Stimulated activated CD4-positive, alpha-beta T cell treated with anti-CD3 and anti-CD28 coated beads, TNF-alpha, amount 100 ng/mL, for 24 hours (primary cell): ENCODE measurements at regions not wholly inside any gene's neighbourhood (a gene's known extent, or its start where the extent isn't known, plus 50 kb on each side); places are given as distances from the start of the nearest gene placed in this dataset.
A peak's percentile ranks its signal among the peaks of the same experiment; 100 is the strongest.
"Not testable (repeated sequence)": the region's sequence is repeated elsewhere in the genome, so short reads cannot be mapped to it uniquely, and the experiment has no call there.

Experiments
- DNase-seq, 3 experiments: peaks; one replicate each; pipeline ENCODE4 v3.0.0-alpha.2; 2020; ENCODE audit warnings: low read depth in 3 of 3

DNA sequence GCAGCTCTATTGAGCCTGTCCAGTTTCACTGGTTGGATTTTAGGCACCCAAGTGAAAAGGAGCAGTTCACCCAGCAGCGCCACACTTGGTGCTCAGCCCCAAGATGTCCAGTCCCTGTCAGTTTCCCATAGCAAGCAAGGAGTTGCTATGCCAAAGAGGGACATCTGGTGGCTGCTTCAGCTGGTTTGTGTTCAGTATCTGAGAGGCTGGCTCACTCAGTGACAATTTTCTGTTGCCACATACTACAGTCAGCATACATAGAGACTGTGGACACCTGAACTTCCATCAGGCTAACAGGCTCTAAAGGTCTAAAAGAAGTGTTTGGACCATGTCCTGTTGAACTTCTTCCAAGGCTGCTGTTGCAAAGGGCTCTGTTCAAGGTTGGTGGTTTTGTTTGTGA, 453.9 kb downstream of the RPIA start:
- DNase-seq, result not testable (repeated sequence)

DNA sequence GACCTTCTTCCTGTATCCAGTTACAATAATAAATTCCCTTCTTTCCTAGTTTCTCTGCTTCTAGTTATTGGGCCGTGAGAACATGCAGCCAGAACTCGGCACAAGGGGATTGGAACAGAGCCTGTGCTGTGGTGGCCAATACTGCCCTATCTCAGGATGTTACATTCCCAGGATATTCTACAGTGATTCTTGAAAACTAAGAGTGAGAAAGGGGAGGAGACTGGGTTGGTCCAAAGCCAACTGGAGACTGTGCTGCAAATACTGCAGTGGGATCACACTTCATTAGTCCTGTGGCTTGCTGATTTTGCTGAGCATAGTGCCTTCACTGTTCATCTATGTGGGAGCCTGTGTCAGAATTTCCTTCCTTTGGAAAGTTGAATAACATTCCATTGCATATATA, 456.8 kb downstream of the RPIA start:
- not testable (repeated sequence) for DNase-seq

DNA sequence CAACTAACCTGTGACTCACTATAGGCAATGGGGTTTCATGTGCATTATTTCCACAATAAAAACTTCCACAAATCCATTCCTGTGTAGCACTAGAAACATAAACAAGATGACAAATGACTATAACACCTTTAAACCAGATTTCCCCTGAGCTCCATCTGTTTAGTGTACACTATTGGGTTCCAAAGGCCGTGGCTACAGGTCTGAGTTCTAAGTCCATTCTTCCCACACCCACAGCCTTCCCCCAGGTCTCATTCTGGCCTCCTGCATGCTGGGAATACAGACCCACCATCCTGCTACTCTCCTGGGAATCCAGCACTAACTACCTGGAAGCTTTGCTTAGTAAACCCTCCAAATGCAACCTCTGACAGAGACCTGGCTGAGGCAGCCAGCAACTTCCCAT, 460.2 kb downstream of the RPIA start:
- DNase-seq, result not testable (repeated sequence)

DNA sequence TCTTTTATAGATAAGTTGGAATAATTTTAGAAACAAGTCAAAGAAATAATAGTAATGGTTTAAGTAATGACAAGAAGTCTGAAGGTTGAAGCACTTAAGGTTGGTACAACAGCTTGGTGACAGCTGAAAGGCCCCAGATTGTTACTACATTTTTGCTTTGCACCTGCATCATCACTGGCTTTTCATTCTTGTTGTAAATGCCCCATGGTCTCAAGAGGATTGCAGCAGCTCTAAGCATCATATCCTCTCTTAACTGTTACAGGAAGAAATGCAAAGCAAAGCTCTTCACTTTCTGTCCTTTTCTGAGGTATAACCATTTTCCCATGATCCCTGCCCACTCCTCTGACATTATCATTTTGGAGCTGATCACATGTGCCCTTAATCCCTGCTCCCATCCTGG, 461.0 kb downstream of the RPIA start:
- DNase-seq, result not testable (repeated sequence)

DNA sequence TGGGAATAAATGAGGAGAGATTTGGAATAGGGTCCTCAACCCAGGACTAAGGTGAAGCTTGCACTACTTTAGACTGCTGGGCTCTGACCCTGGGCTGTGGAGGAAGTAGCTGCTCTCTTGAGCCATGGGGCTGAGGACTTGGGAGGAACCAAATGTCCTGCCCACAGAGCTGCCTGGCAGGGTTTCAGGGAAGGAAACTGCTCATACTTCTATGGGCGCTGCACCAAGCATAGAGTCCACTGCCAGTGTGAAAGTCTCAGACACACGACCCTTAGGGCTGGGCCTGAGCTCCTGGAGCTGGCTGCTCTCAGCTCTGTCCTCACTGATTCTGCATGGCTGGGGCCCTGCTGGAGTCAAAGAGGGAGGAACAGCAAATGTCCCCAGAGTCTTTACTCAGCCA, 461.7 kb downstream of the RPIA start:
- not testable (repeated sequence) for DNase-seq

DNA sequence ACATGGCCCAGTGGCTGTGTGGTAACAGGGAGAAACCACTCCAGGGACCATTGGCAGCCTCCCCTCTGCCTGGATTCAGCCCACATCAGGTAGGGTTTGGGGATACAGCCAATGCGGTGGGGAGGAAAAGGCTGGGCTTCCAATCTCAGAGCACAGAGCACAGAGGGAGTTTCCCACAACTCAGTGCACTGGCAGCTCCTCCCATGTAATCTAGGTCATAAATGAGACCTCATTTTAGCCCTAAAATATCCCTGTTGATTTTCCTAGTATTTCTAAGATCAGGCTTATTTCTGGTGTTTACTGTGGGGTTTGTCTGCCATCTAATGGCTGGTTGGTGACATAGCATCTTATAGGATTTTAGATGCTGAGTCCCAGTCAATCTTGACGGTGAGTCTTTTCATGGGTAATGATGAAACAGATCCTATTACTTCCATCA, 462.8 kb downstream of the RPIA start:
- not testable (repeated sequence) for DNase-seq

DNA sequence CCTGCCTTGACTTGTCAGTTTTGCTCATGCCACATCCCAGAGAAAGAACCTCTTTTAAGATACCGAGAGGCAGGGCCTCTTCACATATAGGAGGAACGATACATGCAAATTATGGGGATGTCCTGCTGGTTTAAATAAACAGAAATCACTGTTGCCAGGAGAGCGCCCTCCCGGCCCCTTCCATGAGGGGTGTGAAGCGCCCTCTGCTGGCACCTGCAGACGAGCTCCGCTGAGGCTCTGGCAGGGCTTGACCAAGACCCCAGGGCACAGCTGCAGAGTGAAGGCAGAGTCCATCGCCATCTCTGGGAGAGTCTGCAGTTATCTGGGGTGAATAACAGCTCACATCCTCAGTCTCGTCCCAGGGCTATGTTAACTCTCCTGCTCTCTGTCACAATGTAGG, 468.8 kb downstream of the RPIA start:
- not testable (repeated sequence) for DNase-seq

DNA sequence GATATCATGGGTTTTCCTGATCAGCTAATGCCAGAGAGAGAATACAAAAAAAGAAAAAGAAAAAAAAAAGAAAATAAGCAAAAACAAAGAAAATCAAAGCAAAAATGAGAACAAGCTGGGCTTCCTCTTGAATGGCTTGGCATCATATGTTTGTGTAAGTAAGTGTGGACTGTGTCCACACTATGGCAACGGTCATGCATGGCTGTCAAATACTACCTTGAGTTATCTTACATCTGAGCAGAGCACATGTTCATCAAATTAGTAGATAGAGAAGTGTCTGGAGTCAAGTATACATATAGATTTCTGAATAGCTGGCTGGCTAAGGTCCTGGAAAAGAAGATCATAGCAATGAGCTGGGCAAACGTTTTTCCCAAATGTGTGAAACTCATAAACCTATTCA, 470.2 kb downstream of the RPIA start:
- not testable (repeated sequence) for DNase-seq

DNA sequence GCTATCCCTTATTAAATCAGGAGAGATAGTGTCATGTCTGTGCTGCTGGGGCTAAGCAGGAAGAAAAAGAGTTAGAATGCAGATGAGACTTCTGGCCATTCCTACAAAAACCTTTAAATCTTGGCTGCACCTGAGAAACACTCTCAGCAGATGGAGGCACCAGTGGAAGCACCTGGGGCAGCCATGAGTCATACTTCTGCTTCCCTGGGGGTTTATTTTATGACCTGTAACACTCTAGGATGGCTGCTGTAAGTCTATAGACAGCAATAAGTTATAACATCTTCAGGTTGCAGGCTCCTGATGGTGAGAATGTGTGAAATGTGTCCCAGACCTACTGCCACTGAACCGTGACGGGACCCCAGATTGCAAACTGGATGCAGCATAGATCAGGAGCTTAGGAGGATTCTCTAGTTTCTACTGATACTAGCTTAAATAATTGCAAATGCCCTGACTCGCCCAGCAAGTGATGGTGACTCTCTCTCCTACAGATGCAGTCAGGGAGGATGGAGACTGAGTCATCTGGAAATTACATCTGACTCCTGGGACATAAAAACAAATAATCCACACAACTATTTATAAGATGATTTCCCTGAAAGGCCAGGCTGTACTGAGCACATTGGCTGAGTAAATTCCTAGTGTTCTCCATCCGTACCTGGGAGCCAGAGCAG, 479.2 kb downstream of the RPIA start:
- DNase-seq, result not testable (repeated sequence)

DNA sequence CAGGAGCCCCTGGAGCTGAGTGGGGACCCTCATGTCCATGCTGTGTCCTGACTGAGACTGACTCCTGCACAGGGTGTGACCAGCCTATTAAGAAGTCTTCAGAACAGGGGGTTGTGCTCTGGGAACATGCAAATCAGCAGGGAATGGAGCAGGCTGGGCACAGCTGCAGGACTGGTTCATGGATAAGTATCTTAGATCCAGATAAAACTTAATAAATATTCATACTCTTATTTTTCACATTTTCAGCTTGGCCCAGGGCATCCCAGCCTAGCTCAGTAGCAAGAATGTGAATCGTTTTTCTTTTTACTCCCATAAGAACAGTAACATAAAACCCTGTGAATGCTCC, 479.7 kb downstream of the RPIA start:
- DNase-seq, result not testable (repeated sequence)

DNA sequence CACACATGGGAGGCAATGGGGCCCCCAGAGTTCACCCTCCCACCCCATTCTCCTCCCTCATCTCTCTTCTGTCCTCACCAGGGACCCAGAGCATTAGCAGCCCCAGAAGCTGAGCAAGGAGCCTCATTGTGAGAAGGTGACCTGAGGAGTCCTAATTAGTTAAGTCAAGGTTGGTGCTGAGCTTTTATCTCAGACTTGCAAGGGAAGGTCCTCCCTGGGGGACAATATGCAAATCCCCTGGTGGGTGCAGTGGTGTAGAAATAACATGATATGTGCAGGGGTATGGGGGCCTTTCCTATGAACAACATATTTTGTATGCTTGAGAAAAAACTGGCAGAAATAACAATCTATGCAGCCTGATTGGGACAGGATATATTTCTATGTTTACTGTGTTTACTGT, 485.5 kb downstream of the RPIA start:
- not testable (repeated sequence) for DNase-seq

DNA sequence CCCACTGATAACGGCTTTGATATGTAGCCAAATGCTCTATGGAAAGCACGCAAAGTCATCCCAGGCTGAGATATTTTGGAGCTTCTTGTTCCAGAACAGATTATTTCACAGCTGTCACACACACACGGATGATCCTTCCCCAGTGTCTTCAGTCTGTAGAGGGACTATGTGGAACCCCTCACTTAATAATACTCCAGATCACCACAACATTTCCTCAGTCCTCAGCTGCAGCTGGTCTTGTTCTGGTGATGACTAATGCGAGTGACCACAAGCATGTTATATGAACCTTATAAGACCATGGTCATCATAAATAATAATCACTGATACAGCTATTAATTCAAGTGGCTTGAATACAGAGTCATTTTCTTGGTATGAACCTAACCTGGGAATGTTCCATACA, 490.7 kb downstream of the RPIA start:
- DNase-seq, result not testable (repeated sequence)

DNA sequence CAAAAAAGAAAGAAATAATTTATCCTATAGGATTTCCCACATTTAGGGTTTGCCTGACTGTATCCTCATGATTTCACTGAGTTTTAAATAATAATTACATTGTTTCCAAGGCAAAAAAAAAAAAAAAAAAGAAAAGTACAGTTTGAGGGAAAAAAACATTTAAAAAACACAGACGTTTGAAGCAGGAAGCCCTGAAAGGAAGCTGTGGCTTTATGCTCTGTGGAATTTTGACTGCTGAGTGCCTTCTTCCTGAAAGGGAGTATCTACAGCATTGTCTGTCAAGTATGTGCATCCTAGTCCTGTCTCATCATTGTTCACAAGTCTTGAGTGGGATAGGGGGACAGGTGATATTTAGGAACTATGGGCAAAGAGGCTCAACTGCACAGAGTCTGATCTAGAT, 493.3 kb downstream of the RPIA start:
- DNase-seq, result not testable (repeated sequence)

DNA sequence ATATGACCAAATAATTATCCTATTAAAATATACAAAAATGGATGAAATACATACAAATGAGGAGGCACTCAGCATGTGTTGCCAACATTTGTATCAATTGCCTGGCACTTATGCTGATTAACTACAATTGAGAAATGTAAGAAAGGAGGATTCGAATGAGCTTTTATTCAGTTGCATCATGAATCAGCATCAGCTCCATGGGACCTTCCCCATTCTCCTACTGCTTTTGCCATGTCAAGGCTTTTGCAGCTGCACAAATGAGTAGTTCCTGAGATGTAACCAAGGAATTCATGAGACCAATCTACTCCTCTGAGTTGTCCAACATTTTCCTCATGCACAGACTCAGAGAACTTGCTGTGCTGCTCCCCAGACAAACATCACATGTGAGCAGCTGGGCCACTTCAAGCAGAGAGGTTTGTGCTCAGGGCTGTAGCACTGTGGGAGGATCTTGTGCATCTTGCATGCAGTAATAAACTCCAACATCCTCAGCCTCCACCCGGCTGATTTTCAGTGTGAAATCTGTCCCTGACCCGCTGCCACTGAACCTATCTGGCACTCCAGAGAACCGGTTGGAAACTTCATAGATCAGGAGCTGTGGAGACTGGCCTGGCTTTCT, 504.3 kb downstream of the RPIA start:
- not testable (repeated sequence) for DNase-seq

DNA sequence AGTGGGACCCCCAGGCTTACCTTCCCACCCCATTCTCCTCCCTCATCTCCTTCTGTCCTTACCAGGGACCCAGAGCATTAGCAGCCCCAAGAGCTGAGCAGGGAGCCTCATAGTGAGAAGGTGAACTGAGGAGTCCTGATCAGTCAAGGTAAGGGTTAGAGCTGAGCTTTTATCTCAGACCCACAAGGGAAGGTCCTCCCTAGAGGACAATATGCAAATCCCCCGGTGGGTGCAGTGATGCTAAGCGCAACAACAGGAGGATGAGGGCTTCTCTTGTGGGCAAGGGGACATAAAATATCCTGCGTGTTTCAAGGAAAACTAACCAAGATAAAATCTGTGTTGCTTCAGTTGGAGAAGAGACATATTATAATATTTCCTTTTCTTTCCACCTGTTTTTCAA, 505.2 kb downstream of the RPIA start:
- not testable (repeated sequence) for DNase-seq

DNA sequence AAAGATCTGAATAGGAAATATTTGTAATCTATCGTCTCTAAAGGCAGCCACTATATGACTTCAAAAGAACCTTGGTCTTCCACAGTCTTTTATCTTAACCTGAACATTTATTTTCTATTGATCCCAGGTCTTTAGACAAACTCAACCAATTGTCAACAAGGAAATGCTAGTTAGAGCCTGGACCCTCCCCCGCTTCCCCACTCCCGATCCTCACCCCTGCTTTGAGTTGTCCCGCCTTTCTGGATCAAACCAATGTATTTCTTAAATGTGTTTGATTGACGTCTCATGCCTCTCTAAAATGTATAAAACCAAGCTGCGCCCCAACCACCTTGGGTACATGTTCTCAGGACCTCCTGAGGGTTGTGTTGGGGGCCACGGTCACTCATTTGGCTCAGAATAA, 506.6 kb downstream of the RPIA start:
- DNase-seq, result not testable (repeated sequence)

DNA sequence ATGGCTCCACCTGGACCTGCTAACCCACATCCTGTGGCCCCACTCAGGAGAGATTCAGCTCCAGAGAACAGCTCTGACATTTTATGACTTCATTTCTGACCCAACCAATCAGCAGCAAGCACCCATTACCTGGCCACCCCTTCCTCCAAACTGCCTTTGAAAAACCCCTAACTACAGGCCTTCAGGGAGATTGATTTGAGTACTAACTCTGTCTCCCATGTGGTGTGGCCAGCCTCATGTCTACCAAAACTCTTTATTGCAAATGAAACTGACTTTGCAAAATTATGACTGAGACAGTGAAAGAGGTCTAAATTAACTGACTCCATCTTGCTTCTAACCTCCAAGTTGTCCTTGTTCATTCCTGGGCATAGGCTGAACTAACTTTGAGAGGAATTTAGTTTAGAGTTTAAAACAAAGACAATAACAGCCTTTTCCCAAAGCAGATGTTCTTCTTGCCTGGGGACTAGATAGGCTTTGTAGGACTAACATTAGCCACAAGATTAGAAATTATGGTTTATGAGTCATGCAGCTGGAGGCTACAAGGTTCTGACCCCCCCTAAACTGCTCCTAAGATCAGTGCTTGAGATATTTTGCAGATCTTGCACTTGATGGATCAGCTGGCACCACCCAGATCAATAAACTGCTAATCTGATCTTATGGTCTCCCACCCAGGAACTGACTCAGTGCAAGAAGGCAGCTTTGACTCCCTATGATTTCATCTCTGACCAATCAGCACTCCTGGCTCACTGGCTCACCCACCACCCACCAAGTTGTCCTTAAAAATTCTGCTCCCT, 508.2 kb downstream of the RPIA start:
- not testable (repeated sequence) for DNase-seq

DNA sequence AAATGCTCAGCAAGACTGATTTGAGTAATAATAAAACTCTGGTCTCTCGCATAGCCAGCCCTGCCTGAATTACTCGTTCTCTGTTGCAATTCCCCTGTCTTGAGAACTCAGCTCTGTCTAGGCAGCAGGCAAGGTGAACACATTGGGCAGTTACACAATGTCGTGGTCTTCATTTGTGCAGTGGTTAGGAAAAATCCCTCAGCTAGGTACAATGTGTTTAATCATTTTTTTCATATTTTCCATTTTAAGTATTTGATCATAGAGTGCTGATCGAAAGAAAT, 508.7 kb downstream of the RPIA start:
- not testable (repeated sequence) for DNase-seq

DNA sequence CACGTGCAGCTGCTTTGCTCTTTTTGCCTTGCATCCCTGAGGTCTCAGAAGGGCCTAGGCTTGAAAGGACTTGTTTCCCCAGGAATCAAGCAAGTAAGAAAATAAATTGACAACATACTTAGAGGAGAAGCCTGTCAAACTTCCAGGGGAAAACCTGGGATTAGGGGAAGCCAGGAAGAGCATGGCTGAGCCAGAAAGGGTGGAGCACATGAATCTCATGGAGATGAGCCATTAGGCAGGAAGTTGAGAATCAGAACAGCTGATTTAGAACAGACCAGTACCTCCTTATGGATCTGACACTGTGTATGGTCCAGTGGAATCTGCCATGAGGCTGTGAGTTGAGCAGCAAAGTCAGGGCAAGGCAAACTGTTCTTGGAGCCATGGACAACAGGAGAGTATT, 511.0 kb downstream of the RPIA start:
- DNase-seq, result not testable (repeated sequence)

DNA sequence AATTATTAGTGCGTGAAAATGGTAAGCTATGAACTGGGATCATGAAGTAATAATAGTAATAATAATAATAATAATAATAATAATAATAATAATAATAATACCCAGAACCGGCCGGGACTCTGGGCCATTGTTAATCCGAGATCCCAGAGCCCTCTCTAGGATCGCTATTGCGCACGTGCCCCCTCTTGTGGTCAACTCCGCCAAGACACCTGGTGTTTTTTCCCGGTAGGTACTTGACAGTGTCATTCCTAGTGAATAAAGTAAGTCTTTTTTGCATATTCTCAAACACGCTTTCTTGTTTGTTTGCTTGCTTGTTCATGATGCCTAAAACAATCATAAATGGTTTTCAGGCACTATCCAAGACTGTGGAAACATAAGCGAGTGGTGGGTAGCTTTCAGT, 513.7 kb downstream of the RPIA start:
- DNase-seq, result peak in 1 of 3 experiments; percentile 52

DNA sequence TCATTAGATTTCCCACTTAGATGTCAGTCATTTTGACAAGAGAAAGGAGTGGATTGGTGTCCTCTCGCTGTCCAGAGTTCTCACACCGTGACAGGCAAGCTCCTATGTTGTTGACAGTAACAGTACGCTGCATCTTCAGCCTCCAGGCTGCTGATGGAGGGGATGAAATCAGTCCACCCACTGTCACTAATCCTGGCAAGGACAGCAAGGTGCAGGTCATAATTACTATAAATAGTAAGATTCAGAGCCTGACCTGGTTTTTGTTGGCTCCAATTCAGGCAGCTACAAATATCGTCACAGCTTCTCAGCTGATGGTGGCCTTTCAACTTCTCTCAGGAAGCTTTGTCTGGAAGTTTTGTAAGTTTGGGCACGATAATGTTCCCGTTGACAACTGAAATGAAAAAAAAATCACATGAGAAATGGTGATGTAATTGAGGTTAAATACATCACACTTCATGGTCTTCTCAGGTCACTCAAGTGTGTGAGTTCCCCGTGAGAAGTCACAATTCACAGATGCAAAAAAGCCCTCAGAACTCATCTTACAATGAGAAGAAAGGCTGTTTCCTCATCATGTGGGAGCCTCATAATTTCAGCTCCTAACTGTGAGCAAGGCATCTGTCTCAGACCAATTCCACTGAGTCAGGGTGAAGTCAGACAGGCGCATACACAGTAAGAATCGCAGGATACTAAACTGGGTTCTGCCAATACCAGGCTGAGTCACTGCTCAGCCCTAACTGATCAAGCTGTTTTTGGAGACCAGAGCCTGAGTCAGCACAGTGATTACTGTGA, 516.9 kb downstream of the RPIA start:
- DNase-seq, result not testable (repeated sequence)

DNA sequence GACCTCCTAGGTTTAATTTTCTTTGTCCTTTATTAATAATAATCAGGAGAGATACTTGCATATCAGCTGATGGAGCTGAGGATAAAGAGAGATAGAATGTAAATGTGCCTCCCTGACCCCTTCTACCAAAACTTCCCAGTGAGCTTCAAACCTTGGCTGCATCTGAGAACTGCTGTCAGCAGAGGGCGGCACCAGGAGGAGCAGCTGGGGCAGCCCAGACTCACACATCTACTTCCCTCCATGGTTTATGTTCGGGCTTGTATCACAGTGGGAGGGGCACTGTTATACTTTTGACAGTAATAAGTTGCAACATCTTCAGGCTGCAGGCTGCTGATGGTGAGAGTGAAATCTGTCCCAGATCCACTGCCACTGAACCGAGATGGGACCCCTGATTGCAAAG, 521.7 kb downstream of the RPIA start:
- DNase-seq, result not testable (repeated sequence)
